GM19468 (cell line): ENCODE measurements at regions not wholly inside any gene's neighbourhood (a gene's known extent, or its start where the extent isn't known, plus 50 kb on each side); places are given as distances from the start of the nearest gene placed in this dataset.
"Not testable (repeated sequence)": the region's sequence is repeated elsewhere in the genome, so short reads cannot be mapped to it uniquely, and the experiment has no call there.

Experiments used
- ATAC-seq: cut with Tn5 transposase; IDR thresholded peaks from one replicate; pipeline ENCODE4 v1.9.1; 2021; ENCODE audit warnings: mild to moderate bottlenecking, moderate library complexity, moderate number of reproducible peaks; ENCODE audit not compliant: unreplicated experiment; ENCODE audit errors: extremely low read depth

DNA sequence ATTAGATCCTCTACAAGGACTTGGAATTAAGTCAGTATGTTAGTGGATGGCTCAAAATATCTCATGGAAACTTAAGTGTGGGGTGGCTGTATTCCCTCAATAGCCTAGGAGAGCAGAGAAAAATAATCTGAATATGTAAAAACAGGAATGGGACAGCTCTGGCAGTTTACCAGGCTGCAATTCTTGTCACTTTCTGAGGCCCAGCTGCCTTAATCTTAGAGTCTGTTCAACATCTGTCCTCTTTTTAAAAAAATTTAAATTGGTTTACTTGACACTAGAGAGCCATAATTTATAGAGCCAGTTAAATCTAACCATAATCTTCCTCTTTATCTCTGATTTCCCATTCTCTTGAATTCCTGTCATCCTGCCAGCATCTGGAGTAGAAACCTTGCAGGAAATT is 109.2 kb upstream of the CXCL13 start:
- ATAC-seq, result no peak

DNA sequence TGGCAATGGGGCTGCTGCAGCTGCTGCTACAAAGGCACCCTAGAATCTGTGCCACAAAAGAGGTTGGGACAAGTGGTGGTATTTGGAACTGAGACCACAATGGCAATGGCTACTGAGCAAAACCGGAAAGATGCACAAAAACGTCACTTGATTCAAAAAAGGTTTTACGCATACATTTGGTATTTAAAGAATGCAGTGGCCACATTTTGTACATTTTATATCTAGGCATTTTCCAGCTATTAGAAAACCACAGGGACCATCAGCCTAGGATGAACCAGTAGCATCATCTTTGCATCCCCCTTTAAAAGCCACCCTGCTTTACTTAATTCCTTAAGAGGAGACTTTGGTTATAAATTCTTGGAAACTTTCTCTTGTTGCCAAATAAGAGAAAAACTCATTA is 104.8 kb upstream of the CXCL13 start:
- no peak for ATAC-seq

DNA sequence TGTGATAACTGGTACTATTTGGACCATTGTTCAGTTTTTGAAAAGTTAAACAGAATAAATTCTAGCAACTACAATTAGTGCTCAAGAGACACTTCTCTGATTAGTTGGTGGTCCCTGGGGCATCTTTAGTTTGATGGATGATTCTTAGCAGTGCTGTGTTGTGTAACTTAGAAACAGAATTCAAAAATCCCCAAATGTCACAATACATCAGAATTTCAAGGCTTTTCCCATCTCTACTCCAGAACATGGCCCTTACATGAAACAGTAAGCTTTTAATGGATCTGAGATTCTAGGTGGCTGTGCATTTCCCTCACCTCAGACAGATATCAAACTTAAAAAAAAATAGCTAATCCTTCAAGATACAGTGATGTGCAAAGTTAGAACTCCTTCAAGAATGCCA is 104.4 kb upstream of the CXCL13 start:
- ATAC-seq, result no peak

DNA sequence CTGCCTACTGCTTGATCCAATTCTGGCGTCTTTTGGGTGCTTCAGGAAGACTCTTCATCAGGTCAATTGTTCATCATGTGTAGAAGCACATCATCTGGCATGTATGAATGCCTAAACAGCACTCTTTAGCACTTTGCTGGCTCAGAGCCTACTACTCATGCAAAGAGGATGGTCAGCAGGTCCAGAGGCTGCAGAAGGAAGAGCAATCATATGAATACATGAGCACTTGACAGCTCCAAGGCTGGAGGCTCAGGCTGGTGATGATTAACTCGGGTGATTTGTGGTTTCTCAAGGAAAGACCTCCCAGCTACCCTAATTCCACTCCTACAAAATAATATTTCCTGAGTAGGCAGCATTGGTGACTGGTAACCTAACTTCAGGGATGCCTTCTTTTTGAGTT is 103.8 kb upstream of the CXCL13 start:
- no peak for ATAC-seq

DNA sequence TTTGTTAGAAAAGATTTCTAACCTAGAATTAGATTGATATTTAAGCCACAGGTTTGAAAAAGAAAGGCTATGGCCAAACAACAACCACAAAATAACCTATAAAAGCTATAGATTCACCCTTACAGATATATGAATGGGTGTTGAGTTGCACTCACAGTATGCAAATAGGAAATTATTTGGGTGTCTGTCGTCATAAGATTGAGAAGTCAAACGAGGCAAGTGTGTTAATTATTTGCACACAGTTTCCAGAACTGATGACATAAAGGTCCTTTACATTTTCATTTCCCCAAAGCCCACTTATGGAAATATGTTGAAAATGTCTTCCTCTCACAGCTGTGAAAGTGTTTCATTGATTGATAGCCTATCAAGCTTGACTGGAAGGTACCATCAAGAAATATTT is 101.2 kb upstream of the CXCL13 start:
- no peak for ATAC-seq

DNA sequence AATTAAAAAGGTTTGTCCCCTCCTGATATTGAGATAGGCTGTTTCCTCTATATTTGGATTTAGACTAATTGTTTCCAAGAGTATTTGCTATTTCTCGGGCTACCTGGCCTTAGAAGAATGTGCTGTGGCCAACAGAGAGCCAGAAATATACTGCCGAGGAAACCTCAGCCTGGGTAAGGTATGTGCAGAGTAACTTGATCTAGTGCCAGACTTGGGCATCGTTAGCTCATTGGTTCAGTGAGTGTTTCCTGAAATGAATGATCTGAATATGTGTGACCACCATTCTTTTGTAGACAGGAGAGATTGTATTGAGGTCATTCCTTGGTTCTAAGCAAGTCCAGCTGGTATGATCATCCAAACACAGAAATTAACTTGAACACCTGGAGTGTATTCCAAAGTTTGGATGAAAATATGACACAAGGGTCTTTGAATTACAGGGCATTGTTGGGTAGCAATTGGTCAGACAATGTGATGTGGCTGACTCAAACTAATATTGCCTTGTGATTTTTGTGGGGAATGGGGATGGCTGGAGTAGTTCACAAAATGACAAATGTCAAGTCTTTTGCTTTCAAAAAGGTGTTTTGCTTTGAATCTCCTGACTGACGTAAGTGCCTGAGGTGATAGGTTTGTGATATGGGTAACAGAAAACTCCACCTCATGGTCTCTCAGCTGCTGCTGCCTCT is 100.2 kb upstream of the CXCL13 start:
- ATAC-seq, result no peak

DNA sequence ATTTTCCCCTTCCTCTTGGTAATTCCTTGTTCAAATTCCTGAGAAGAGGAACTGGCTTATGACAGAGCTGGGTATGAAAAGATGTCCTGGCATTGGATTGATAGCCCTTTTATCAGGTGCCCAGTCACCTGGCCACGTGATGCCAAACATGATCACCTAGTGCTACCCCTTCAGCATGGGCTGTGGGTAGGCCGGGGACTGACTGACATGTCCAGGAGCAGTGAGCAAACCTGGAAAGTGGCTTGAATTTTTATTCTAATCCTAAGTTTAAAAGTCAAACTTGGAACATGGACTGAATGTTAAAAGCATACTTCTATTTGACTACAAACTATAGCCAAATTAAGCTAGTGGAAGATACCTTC is 99.7 kb upstream of the CXCL13 start:
- no peak for ATAC-seq

DNA sequence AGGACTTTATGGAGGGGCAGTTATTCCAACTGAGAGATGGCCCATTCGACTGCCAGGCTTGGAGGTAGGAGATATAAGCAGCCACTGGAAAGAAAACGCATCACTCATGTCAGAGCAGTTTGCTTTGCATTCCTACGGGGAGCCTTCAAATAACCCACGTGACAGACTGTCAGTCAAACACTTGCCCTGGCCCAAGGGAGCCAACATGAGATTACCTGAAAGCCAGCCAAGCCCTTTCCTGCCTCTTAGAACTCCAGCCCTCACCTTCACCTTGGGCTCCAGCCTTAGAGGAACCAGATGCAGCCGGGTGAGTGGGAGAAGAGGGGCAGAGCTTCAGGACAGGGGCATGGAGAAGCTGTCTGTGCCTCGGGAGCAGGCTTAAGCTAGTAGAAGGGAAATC is 95.3 kb upstream of the CXCL13 start:
- no peak for ATAC-seq

DNA sequence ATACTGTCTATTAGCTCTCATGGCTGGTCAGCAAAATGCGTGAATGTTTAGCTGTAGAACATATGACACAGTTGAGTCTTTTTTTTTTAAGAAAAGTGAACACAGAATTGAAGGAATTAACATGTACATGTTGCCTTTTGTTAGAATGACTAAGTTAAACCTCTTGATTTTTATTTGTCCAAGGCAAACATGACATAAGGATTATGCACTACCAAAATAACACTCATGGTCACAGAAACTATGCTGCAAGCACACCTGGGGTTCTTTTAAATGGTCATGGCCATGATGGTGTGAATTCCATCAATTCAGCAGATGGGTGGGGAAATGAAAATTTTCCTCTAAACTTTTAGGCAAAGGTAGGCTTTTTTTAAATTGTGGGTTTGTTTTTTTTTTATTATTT is 80.1 kb upstream of the CXCL13 start:
- no peak for ATAC-seq

DNA sequence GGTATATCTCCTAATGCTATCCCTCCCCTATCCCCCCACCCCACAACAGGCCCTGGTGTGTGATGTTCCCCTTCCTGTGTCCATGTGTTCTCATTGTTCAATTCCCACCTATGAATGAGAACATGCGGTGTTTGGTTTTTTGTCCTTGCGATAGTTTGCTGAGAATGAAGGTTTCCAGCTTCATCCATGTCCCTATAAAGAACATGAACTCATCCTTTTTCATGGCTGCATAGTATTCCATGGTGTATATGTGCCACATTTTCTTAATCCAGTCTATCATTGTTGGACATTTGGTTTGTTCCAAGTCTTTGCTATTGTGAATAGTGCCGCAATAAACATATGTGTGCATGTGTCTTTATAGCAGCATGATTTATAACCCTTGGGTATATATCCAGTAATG is 77.7 kb upstream of the CXCL13 start:
- ATAC-seq, result not testable (repeated sequence)

DNA sequence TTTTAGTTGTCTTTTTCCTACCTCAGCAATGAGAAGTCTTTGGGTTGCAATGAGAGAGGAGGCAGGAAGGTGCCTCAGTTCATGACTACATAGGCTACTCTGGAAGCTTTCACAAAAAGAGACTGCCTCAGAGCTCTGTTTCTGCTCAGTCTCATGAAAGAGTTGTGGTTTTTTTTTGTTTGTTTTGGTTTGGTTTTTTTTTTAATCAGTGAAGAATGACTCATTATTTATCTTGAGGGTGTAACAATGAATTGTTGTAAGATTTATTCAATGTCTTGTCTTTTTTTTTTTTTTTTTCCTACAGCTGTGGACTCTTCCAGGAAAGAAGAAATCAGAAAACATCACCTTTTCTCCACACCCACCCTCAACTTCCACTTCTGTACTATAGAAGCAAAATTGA is 67.5 kb upstream of the CXCL13 start:
- ATAC-seq, result no peak

DNA sequence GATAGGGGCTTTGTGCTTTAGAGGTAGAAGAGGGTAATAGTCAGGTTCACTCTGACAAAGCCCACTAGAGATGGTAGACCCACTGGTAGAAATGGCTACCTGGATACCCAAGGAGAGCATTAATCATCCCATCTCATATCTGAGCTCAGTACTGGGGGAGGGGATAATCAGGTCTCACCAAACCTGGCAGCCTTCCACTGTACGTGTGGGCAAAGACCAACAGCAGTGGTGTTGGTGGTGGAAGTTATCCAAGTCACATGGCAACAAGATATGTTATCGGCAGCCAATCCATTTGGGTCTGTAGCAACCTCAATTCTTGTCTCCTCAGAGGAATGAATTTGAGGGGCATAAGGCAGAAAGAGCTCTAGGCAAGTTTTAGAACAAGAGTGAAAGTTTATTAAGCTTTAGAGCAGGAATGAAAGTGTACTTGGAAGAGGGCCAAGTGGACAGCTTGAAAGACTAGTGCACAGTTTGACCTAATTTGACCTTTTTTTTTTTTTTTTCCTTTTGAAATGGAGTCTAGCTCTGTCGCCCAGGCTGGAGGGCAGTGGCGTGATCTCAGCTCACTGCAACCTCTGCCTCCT is 67.0 kb upstream of the CXCL13 start:
- ATAC-seq, result no peak
